ENCODE measurements at regions not wholly inside any gene's neighbourhood (a gene's known extent, or its start where the extent isn't known, plus 50 kb on each side); places are given as distances from the start of the nearest gene placed in this dataset.
"Not testable (repeated sequence)": the region's sequence is repeated elsewhere in the genome, so short reads cannot be mapped to it uniquely, and the experiment has no call there.

- not testable (repeated sequence) for DNase-seq
These were observed 73.5 kb downstream of the NPIPA8 start for GRCh38 chr16:18263046-18263445.

- DNase-seq = not testable (repeated sequence)
These were observed 74.7 kb downstream of the NPIPA8 start for GRCh38 chr16:18261848-18262247.

GRCh38 chr16:18259496-18260176 is 76.9 kb downstream of the NPIPA8 start:
- DNase-seq = not testable (repeated sequence)

GRCh38 chr16:18252943-18253342 is 83.6 kb downstream of the NPIPA8 start:
- not testable (repeated sequence) for DNase-seq

DNA sequence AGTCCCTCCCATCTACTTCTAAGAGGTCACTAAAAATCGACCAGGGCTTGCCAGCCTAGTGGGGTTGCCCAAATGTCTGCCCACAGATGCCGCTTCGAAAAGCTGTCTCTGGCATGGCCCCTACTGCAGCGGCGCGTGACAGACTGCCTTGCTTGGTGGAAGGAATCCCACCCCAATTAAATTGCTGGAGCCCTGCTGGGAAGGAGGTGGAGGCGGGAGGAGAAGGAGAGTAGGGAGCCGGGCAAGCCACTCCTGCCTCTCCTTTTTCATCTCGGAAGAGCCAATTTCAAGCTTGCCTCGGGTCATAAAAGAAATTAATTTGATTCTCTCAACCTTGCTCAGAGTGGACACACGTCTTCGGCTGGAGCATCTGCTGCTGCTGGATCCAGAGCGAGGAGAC is 106.0 kb downstream of the NPIPA8 start:
- DNase-seq = not testable (repeated sequence)

DNA sequence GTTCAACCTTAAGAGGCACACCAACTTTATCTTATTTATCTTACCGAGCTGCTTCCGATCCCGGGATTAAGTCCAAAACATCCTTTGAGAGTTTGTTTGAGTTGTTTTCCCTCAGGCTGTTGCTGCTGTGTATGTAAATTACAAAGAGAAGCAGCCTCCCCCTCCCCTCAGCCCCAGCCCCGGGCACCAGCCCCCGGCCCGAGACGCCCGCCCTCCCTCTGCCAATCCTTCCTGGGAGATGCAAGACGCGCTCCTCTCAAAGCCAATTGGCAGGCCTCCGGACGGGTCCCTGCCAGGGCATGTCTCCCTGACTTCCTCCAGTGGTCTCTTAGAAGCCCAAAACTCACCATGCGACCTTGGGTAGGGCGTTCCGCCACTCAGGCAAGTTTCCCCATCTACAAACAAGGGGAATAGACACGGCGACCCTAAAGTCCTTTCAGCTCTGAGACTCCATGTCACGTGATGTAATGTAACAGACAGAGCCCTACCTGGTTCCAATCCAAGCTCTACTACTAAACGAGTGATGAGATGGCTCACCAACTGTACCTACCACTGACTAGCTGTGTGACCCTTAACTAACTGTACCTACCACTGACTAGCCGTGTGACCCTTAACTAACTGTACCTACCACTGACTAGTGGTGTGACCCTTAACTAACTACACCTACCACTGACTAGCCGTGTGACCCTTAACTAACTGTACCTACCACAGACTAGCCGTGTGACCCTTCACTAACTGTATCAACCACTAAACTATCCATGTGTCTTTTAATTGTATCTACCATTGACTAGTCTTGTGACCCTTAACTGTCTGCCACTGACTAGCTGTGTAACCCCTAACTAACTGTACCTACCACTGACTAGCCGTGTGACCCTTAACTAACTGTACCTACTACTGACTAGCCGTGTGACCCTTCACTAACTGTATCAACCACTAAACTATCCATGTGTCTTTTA is 114.2 kb downstream of the NPIPA8 start:
- DNase-seq = not testable (repeated sequence)

DNA sequence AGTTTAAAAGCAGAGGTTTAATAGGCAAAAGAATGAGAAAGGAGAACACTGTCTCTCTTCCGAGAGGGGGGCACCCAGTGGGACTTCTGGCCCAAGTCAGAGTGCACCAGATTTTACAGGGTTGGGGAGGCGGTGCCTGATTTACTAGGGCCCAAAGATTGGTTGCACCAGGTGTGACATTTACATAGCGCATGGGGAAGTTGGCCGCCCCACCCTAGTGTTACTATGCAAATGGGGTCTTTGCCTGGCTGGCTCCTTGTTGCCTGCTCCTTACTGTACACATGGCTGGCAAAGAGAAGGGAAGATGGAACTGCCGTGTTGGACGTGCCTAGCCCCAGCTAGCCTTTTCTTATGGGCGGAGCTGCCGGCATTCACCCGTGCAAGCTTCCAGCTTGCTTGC is 118.8 kb downstream of the NPIPA8 start:
- DNase-seq = not testable (repeated sequence)

DNA sequence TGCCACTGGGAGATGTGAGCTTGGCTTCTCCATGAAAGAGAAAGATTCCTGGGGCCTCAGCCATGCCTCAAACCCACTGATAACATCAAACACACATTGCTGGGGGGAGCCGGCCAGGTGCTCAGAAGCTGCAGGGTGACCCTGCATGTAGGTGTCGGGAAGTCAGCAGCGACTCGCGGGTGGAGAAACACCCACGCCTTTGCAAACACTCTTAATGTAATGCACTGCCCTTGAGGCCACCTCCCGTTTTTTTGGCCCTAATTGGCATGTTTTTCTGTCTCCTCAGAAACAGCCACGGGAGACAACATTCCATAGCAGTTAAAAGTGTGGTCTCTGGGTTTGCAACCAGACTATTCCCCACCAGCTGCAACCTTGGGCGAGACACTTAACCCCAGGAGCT is 119.7 kb downstream of the NPIPA8 start:
- DNase-seq = peak; percentile 18

GRCh38 chr16:18213810-18214209 is 122.7 kb downstream of the NPIPA8 start:
- DNase-seq = not testable (repeated sequence)

- not testable (repeated sequence) for DNase-seq
These were observed 125.0 kb downstream of the NPIPA8 start for GRCh38 chr16:18211505-18211904.

DNA sequence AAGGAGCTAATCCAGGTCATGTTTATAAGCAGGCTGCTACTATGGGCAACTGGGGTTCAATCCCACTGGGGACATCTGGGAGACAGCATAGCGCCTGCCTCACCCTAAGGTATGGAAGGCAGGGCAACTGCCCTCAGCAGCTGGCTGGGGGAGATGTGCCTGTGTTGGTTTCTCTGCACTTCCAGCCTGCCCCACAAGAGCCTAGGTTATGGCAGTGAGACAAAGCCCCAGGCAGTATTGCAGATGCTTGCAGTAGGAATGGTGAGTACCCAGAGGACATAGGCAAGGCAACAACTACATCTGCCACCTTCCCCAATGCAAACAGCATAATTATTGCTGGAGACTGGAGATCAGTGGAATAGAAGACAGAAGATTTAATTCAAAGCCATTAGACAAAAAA is 131.8 kb downstream of the NPIPA8 start:
- DNase-seq = not testable (repeated sequence)

DNA sequence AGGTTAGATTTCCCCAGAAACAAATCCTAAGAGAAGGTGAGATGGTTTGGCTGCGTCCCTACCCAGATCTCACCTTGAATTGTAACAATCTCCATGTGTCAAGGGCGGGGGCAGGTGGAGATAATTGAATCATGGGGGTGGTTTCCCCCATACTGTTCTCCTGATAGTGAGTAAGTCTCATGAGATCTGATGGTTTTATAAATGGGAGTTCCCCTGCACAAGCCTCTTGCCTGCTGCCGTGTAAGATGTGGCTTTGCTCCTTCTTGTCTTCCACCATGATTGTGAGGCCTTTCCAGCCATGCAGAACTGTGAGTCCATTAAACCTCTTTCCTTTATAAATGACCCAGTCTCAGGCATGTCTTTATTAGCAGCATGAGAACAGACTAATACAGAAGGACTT is 132.2 kb downstream of the NPIPA8 start:
- DNase-seq = not testable (repeated sequence)

DNA sequence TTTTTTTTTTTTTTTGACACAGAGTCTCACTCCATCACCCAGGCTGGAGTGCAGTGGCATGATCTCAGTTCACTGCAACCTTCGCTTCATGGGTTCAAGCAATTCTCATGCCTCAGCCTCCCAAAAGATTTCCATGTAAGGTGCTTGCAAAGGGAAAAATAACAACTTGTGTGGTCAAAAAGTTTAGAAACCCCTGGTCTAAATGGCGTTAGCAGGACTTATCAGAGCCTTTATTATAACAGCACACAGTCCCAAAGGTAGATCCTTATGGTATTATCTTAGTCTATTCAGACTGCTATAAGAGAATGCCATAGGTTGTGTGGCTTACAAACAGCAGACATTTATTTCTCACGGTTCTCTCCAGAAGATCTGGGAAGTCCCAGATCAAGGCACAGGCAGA is 135.0 kb downstream of the NPIPA8 start:
- DNase-seq = not testable (repeated sequence)

DNA sequence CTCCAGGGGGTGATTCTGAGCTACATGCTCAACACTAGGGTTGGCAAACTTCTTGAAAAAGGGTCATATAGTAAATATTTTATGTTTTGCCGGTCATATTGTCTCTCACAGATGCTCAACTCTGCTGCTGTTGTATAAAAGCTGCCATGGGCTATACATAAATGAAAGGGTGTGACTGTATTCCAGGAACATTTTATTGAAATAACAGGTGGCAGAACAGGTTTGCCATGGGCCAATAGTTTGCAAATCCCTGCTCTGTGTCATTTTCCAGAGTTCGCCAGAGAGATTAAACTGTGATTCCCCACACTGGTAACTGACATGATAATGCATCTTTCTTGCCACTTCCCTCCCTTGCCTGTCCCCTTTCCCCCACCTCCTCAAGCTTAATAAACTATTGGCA is 144.1 kb downstream of the NPIPA8 start:
- DNase-seq = not testable (repeated sequence)

DNA sequence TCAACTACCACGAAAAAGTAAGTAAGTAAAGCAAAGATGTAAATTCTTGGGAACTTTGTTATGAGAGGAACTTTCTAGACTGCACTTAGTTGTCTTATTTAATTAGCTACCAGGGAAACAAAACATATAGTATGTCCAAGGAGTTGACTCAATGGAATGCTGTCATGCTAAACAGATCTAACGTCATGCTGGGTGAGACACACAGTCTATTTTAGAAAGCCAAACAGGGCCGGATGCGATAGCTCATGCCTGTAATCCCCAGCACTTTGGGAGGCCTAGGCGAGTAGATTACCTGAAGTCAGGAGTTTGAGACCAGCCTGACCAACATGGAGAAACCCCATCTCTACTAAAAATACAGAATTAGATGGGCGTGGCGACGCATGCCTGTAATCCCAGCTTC is 146.4 kb downstream of the NPIPA8 start:
- DNase-seq = not testable (repeated sequence)

DNA sequence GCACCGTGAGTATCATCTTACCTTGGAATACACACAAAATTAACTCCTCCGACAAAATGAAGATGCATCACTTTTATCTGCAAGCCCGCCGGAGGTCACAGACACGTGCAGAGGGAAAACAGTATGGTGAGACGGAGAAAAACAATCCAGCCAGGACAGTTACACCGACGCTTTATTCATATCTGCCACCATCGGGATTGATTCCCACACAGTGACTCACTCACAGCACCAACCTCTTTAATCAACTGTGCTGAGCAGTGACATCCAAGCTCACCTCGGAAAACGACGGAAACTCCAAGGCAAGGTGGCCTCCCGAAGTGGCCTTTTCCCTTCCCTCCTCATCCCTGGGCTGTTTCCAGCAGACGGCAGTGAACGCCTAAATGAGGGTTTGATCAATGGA is 151.8 kb downstream of the NPIPA8 start:
- not testable (repeated sequence) for DNase-seq

DNA sequence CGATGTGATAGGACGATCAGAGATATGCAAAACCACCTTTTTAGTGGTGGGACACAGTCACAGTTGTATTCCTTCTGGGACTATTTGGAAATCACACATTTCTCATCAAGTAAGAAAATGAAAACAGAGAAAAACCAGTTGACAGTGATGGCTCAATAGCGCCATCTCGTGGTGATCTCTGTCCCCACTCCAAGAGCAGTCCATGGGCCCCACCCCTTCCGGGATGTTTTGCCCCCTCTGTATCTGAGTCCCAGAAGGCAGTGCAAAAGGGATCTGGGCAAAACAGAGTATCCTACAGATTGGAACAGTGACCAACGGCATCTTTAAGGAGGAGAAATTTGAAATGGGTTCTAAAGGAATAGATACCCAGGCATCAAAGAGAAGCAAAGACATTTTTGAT is 155.5 kb downstream of the NPIPA8 start:
- DNase-seq = not testable (repeated sequence)

DNA sequence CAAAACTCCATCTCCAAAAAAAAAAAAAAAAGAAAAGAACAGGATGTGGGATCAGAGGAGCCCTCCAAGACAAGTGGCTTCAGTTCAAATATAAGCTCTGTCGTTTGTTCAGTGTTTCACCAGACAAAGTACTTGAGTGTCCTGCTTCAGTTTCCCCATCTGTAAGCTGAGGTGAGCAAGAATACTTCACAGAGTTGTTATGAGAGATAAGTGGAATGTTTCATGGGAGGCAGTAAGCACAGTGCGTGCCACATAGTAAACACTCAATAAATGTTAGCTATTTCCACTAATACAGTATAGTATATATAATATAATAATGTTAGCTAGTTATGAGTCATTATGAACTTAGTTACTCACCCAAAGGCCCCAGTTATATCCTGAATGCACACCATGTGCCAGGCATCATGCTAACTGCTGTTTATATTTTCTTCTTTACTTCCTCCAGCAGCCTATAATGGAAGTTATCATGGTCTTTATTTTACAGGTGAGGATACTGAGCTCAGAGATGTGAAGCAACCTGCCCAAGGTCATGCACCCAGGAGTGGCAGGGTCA is 162.5 kb downstream of the NPIPA8 start:
- not testable (repeated sequence) for DNase-seq

- DNase-seq = not testable (repeated sequence)
These were observed 174.2 kb downstream of the NPIPA8 start for GRCh38 chr16:18162293-18162692.

DNA sequence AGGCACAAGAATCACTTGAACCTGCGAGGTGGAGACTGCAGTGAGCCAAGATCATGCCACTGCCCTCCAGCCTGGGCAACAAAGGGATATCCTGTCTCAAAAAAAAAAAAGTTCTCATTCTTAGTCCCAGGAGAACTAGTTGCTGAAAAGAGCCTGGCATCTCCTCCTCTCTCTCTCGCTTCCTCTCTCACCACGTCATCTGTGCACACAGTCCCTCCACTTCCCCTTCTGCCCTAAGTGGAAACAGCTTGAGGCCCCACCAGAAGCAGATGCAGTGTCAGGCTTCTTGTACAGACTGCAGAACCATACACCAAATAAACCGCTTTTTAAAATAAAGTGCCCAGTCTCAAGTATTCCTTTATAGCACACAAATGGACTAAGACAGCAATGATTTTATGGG is 175.3 kb downstream of the NPIPA8 start:
- not testable (repeated sequence) for DNase-seq

- not testable (repeated sequence) for DNase-seq
These were observed 177.4 kb downstream of the NPIPA8 start for GRCh38 chr16:18159185-18159584.

DNA sequence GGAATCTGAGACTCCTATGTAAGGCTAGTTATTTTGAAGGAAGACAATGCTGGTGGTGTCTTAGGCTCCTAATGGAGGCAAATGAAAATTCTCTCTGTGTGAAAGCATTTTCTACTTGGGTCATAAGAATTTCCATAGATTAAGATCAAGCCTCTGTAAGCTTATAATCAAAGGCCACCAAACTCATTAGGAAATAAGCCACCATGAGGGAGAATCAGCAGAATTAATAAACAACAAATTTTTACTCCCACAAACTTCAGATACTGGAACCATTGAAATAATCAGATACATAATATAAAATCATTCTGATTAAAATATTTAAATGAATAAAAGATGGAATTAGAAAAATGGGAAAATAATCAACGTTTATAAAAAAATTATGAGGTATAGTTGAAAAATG is 178.7 kb downstream of the NPIPA8 start:
- not testable (repeated sequence) for DNase-seq

GRCh38 chr16:18152832-18153231 is 183.7 kb downstream of the NPIPA8 start:
- not testable (repeated sequence) for DNase-seq
